Stimulated activated memory B cell treated with anti-CD40 and anti-IgM and Interleukin-4, amounts not matched to agents 10 μg/mL and 1 μg/mL and 100 μg/mL, for 72 hours (primary cell): ENCODE measurements at regions not wholly inside any gene's neighbourhood (a gene's known extent, or its start where the extent isn't known, plus 50 kb on each side); places are given as distances from the start of the nearest gene placed in this dataset.

Source experiments
- ATAC-seq: fragments of 150-1000 bp; cut with Tn5 transposase; 2 replicates; pipeline ENCODE4 v1.10.0; 2021
- H3K27ac Mint-ChIP-seq: one replicate; pipeline ENCODE4 v1.8.0; 2022; ENCODE audit warnings: mild to moderate bottlenecking, mixed read lengths
- H3K27me3 Mint-ChIP-seq: one replicate; pipeline ENCODE4 v1.8.0; 2022; ENCODE audit warnings: mixed read lengths
- H3K36me3 Mint-ChIP-seq: one replicate; pipeline ENCODE4 v1.8.0; 2022; ENCODE audit warnings: mixed read lengths
- H3K4me1 Mint-ChIP-seq: one replicate; pipeline ENCODE4 v1.8.0; 2022; ENCODE audit warnings: mixed read lengths
- H3K4me3 Mint-ChIP-seq: one replicate; pipeline ENCODE4 v1.8.0; 2022; ENCODE audit warnings: mild to moderate bottlenecking, moderate library complexity, mixed read lengths
- H3K9me3 Mint-ChIP-seq: one replicate; pipeline ENCODE4 v1.8.0; 2022; ENCODE audit warnings: mixed read lengths

DNA sequence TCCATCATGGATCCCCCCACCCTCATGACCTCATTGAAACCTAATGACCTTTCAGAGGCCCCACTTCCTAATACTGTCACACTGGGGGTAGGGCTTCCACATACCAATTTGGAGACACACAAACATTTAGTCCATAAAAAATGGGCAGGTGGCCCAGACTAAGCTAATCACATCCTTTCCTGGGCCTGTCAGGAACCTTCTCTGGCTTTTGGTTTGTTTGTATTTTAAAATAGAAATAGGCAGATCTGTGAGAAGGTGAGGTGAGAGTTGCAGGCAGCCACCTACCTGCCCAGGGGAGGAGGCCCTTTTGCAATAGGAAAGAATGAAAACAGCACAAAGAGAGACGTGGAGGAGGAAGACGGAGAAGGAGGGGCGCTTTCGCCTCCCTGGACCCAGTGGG, 90.2 kb upstream of the BOD1 start:
- Mint-ChIP-seq H3K4me3 (no peak overlapping the region), H3K27me3 (no peaks in the 10 kb centered on the region), H3K36me3 (no peaks in the 10 kb centered on the region), H3K4me1 (peaks cover 29% of the 10 kb centered on the region), H3K27ac (peak overlapping the region; percentile 40), H3K9me3 (peaks cover 4% of the 10 kb centered on the region)
- no peak for ATAC-seq

DNA sequence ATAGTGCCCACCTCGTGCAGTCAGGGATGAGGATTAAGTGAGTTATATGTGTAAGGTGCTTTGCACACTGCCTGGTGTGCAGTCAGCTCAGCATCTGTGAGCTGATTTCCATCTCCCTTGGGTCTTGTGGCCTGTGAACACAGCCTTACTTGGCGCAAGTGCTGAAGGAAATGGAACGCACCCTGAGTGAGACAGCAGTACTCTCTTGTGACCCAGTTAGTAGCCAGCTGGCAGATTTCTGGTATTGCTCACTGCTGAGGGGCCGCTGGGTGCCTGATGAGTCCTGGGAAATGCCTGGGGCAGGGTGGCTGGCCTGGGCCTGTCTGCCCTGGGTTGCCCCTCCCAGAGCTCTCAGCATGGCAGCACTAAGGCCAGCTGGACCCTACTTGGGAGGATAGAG, 90.9 kb upstream of the BOD1 start:
- H3K4me1 Mint-ChIP-seq = peaks cover 34% of the 10 kb centered on the region
- H3K27me3 Mint-ChIP-seq = no peaks in the 10 kb centered on the region
- ATAC-seq = peak; percentile 93

GRCh38 chr5:173709145-173709544, 92.7 kb upstream of the BOD1 start:
- no peak overlapping the region for H3K4me3 Mint-ChIP-seq
- peaks cover 50% of the 10 kb centered on the region for H3K4me1 Mint-ChIP-seq
- H3K27ac Mint-ChIP-seq = no peak overlapping the region
- ATAC-seq = no peak
- no peaks in the 10 kb centered on the region for H3K27me3 Mint-ChIP-seq
- no peaks in the 10 kb centered on the region for H3K36me3 Mint-ChIP-seq
- peaks cover 4% of the 10 kb centered on the region for H3K9me3 Mint-ChIP-seq

More for the DNA sequence above, 90.9 kb upstream of the BOD1 start:
- Mint-ChIP-seq H3K9me3 (peaks cover 4% of the 10 kb centered on the region), H3K4me3 (no peak overlapping the region), H3K27ac (peak overlapping the region; percentile 40), H3K36me3 (no peaks in the 10 kb centered on the region)

GRCh38 chr5:173709761-173710160, 93.3 kb upstream of the BOD1 start:
- Mint-ChIP-seq H3K27ac (no peak overlapping the region), H3K27me3 (no peaks in the 10 kb centered on the region), H3K9me3 (peaks cover 4% of the 10 kb centered on the region), H3K4me3 (no peak overlapping the region), H3K4me1 (peaks cover 56% of the 10 kb centered on the region), H3K36me3 (no peaks in the 10 kb centered on the region)
- no peak for ATAC-seq

DNA sequence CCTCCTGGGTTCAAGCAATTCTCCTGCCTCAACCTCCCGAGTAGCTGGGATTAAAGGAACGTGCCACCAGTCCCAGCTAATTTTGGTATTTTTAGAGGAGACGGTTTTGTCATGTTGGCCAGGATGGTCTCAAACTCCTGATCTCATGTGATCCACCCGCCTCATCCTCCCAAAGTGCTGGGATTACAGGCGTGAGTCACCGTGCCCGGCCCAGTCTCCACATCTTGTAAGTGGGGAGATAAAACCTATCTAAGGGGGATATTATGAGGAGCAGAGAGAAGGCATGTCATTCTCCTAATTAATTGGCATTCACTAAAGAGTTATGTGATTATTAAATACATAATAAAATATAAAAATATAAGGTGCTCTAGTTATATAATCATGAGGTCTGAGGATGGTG, 94.1 kb upstream of the BOD1 start:
- Mint-ChIP-seq H3K4me1 (peaks cover 64% of the 10 kb centered on the region), H3K36me3 (no peaks in the 10 kb centered on the region), H3K9me3 (peaks cover 4% of the 10 kb centered on the region), H3K27me3 (no peaks in the 10 kb centered on the region), H3K27ac (no peak overlapping the region), H3K4me3 (no peak overlapping the region)
- no peak for ATAC-seq

DNA sequence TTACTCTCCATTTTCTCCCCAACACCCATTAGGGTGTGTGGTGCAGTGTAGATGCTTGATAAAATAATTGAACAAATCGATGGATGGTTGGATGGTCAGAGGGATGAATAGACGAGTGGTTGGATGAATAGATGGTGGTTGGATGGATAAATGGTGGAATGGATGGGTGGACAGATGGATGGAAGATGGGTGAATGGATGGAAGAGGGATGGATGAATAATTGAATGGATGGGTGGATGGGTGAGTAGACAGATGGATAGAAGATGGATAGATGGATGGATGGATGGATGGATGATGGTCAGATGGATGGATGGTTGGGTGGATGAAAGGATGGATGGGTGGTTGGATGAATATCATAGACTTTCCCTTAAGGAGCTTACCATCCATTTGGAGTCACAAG, 95.0 kb upstream of the BOD1 start:
- H3K4me3 Mint-ChIP-seq = no peak overlapping the region
- H3K27me3 Mint-ChIP-seq = no peaks in the 10 kb centered on the region
- peak overlapping the region; percentile 78 for H3K27ac Mint-ChIP-seq
- peaks cover 4% of the 10 kb centered on the region for H3K9me3 Mint-ChIP-seq
- peaks cover 61% of the 10 kb centered on the region for H3K4me1 Mint-ChIP-seq
- no peak for ATAC-seq
- no peaks in the 10 kb centered on the region for H3K36me3 Mint-ChIP-seq

DNA sequence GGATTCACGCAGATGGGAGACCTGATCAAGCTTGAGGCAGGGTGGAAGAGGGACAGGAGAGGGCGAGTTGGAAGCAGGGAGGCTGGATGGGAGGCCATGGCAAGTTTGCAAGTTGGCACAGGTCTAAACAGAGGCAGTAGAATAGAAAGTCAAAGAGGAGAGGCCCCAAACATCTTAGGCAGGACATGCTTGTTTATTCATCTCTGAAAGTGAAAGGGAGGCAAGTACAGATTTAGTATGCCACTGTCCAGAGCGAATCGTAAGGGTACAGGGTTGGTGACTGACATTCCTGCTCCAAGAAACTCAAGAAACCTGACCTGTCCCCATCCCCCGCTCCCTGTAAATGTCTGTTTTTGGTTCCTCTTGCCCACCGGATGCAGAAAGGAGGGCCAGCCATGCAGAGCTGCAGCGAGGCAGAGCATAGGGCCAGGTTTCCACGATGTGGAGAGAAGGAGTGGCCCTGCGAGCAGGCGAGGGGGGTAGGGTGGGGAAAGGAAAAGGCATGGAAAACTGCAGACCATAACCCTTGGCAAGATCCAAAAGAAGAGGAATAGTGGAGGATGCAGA, 96.2 kb upstream of the BOD1 start:
- H3K4me1 Mint-ChIP-seq = peaks cover 48% of the 10 kb centered on the region
- no peaks in the 10 kb centered on the region for H3K27me3 Mint-ChIP-seq
- H3K4me3 Mint-ChIP-seq = peak overlapping the region; percentile 8
- H3K36me3 Mint-ChIP-seq = no peaks in the 10 kb centered on the region
- peaks cover 4% of the 10 kb centered on the region for H3K9me3 Mint-ChIP-seq
- peak; percentile 37 for ATAC-seq
- peak overlapping the region; percentile 78 for H3K27ac Mint-ChIP-seq

GRCh38 chr5:173714551-173715428, 98.3 kb upstream of the BOD1 start:
- peaks cover 4% of the 10 kb centered on the region for H3K9me3 Mint-ChIP-seq
- H3K36me3 Mint-ChIP-seq = no peaks in the 10 kb centered on the region
- H3K27me3 Mint-ChIP-seq = no peaks in the 10 kb centered on the region
- peak; percentile 73 for ATAC-seq
- no peak overlapping the region for H3K4me3 Mint-ChIP-seq
- H3K4me1 Mint-ChIP-seq = peaks cover 43% of the 10 kb centered on the region
- peak overlapping the region; percentile 78 for H3K27ac Mint-ChIP-seq

GRCh38 chr5:173715607-173716006, 99.2 kb upstream of the BOD1 start:
- ATAC-seq = no peak
- Mint-ChIP-seq H3K36me3 (no peaks in the 10 kb centered on the region), H3K4me3 (no peak overlapping the region), H3K9me3 (peaks cover 4% of the 10 kb centered on the region), H3K4me1 (peaks cover 43% of the 10 kb centered on the region), H3K27ac (no peak overlapping the region), H3K27me3 (no peaks in the 10 kb centered on the region)

DNA sequence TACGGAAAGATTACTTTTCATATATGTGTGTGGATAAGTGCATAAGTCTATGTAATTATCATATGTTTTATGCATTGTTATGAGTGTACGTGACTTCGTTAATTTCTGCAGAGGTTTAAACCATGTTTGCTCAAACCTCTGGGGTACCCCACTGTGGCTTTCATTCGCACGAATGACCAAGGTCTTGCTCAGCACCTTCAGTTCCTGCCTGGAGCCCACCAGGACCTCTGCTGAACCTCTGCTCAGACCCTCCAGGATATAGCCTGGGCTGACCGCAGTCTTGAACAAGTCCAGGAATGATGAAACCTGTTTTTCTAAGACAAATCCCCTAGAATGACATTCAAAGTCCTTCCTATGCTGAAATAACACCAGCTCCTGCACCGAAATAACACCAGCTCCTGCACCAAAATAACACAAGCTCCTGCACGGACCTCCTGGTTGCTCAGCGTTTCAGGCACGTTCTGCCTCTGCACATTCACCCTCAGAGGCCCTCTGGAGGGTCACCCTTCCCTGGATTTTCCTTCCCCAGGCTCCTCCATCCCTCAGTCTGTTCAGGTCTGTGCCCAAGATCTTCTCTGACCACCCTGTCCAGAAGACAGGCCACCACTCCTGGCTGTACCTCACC, 99.7 kb upstream of the BOD1 start:
- no peaks in the 10 kb centered on the region for H3K36me3 Mint-ChIP-seq
- no peak overlapping the region for H3K4me3 Mint-ChIP-seq
- H3K27me3 Mint-ChIP-seq = no peaks in the 10 kb centered on the region
- H3K9me3 Mint-ChIP-seq = peaks cover 4% of the 10 kb centered on the region
- H3K4me1 Mint-ChIP-seq = peaks cover 43% of the 10 kb centered on the region
- no peak for ATAC-seq
- no peak overlapping the region for H3K27ac Mint-ChIP-seq

DNA sequence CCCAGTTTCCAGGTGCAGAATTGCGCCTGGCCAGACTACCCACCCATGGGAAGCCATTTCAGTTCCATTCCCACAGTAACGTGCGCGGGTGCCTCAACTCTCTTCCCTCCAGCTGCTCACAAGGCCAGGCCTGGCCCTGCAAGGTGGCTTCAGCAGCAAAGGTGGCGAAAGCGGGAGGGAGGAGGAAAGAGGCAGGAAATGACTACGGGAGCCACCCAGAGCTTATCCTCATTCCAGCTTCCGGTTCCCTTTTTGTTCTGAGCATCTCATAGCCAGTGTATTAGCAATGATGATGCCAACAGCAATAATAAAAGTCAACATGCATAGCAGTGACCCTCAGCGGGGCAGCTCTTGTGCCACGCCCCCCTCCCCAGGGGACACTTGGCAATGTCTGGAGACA, 101.5 kb upstream of the BOD1 start:
- no peaks in the 10 kb centered on the region for H3K27me3 Mint-ChIP-seq
- no peaks in the 10 kb centered on the region for H3K36me3 Mint-ChIP-seq
- H3K4me1 Mint-ChIP-seq = peaks cover 26% of the 10 kb centered on the region
- H3K4me3 Mint-ChIP-seq = no peak overlapping the region
- H3K9me3 Mint-ChIP-seq = no peaks in the 10 kb centered on the region
- no peak for ATAC-seq
- H3K27ac Mint-ChIP-seq = no peak overlapping the region

- H3K9me3 Mint-ChIP-seq = no peaks in the 10 kb centered on the region
- no peak overlapping the region for H3K27ac Mint-ChIP-seq
- H3K27me3 Mint-ChIP-seq = no peaks in the 10 kb centered on the region
- no peak overlapping the region for H3K4me3 Mint-ChIP-seq
- peaks cover 22% of the 10 kb centered on the region for H3K4me1 Mint-ChIP-seq
- no peak for ATAC-seq
- H3K36me3 Mint-ChIP-seq = no peaks in the 10 kb centered on the region
Measured at GRCh38 chr5:173718469-173718868, 102.0 kb upstream of the BOD1 start.

DNA sequence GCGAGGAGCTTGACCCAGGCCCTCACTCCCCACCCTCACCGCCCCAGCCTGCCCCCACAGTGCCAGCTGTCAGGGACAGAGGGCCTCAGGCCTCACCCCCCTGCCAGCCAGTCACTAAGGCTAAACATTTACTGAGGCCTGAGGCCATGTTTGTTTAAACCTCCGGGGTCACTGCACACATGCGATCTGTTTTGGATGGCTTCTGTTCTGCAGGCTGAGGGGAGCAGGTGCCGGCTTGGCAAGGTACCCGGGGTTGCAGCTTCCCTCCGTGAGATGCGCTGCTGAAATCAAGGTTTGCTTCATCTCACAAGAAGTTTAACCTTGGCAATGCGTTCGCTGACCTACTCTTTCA, 103.3 kb upstream of the BOD1 start:
- no peak overlapping the region for H3K27ac Mint-ChIP-seq
- H3K36me3 Mint-ChIP-seq = no peaks in the 10 kb centered on the region
- no peak overlapping the region for H3K4me3 Mint-ChIP-seq
- H3K9me3 Mint-ChIP-seq = no peaks in the 10 kb centered on the region
- no peaks in the 10 kb centered on the region for H3K27me3 Mint-ChIP-seq
- peaks cover 11% of the 10 kb centered on the region for H3K4me1 Mint-ChIP-seq
- ATAC-seq = no peak

DNA sequence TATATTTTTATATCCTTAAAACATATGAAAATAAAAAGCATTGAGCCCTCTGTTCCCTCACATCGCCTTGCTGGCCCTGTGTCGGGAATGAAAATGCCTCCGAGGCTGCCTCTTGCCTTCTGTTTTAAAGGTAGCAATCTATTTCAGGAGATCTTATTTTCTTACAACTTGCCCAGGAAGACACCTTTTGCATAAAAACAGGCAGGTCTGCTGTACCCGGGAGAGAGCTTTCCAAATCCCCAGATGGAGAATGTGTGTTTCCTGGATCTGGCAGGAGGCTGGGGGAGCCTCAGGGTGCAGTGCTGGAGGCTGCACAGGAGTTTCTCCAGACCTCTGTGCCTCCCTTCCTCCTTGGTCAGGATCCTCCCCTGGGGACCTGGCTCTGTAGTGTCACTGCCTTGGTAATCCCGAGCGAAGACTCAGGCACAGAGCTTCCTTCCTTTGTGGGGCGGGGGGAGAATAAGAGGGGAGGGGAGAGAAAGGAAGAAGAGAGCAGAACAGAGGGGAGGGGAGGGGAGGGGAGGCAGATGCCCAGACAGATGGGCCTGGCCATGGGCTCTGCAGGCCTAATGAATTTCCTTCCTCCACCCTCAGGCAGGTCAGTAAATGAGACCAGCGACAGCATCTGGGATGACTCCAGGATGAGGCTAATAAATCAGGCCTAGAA, 104.0 kb upstream of the BOD1 start:
- H3K4me1 Mint-ChIP-seq = peaks cover 4% of the 10 kb centered on the region
- H3K27me3 Mint-ChIP-seq = no peaks in the 10 kb centered on the region
- H3K9me3 Mint-ChIP-seq = peaks cover under 1% of the 10 kb centered on the region
- no peaks in the 10 kb centered on the region for H3K36me3 Mint-ChIP-seq
- H3K27ac Mint-ChIP-seq = no peak overlapping the region
- ATAC-seq = no peak
- H3K4me3 Mint-ChIP-seq = no peak overlapping the region

- Mint-ChIP-seq H3K27ac (peak overlapping the region; percentile 44), H3K27me3 (no peaks in the 10 kb centered on the region), H3K36me3 (no peaks in the 10 kb centered on the region), H3K4me3 (no peak overlapping the region), H3K4me1 (no peaks in the 10 kb centered on the region), H3K9me3 (peaks cover 3% of the 10 kb centered on the region)
- no peak for ATAC-seq
Measured at GRCh38 chr5:173720953-173721600, 104.6 kb upstream of the BOD1 start.
